ENCODE measurements at regions not wholly inside any gene's neighbourhood (a gene's known extent, or its start where the extent isn't known, plus 50 kb on each side); places are given as distances from the start of the nearest gene placed in this dataset.

GRCh38 chr3:163422671-163423070 is 1655.6 kb downstream of the SI start (continued):
- no peak for TF ChIP-seq MTF1 (CRISPR knock-in tag; IDR thresholded peaks at IDR 0.05; ENCODE audit: borderline replicate concordance)
- TF ChIP-seq XRCC4 (IDR thresholded peaks at IDR 0.05; ENCODE audit: extremely low read depth, insufficient read depth, insufficient read length) = no peak
- TF ChIP-seq NCOA6 (IDR thresholded peaks at IDR 0.05) = no peak
- no peak for TF ChIP-seq ZNF584 (CRISPR knock-in tag; IDR thresholded peaks at IDR 0.05; ENCODE audit: low read depth)
- TF ChIP-seq DNMT1 (IDR thresholded peaks at IDR 0.05) = no peak
- TF ChIP-seq HES1 (IDR thresholded peaks at IDR 0.05; ENCODE audit: low read depth) = no peak
- no peak for TF ChIP-seq ZNF124 (CRISPR knock-in tag; IDR thresholded peaks at IDR 0.05)

- POLR2A ChIA-PET = interaction anchor here (0.9 kb wide), 1 partner anchor 12 kb away, joined by 3 read pairs; no protein-coding TSS in a partner anchor
- H3K4me1 ChIP-seq (replicated peaks in 1 of 2; ENCODE audit: control insufficient read depth in 2 of 2, insufficient read depth in 2 of 2, low read length in 2 of 2) = no peaks in the 10 kb centered on the region
- 43% methylated on average over 3 of the region's 3 CpGs for WGBS (ENCODE audit: insufficient coverage, low coverage, missing lambda C conversion rate)
Observed at GRCh38 chr3:163391407-163392181, 1686.7 kb downstream of the SI start.

More at GRCh38 chr3:163391407-163392181, 1686.7 kb downstream of the SI start:
- Histone ChIP-seq H3K27ac (ENCODE audit: extremely low read depth, low read depth, low read length) (no peak overlapping the region), H3K79me2 (ENCODE audit: control insufficient read depth, insufficient read depth, low read length) (no peaks in the 10 kb centered on the region), H3K9me3 (replicated peaks; ENCODE audit: control insufficient read depth, insufficient read depth, low read depth, low read length) (no peaks in the 10 kb centered on the region; the same call in 1 of the 2 replicates), H3K27me3 (ENCODE audit: control insufficient read depth in 2 of 2, insufficient read depth in 2 of 2, low read length in 2 of 2) (no peaks in the 10 kb centered on the region), H3K4me2 (ENCODE audit: insufficient read depth, low read length) (no peak overlapping the region), H4K20me1 (replicated peaks; ENCODE audit: control insufficient read depth, insufficient read depth, low read length) (no peaks in the 10 kb centered on the region), H2AFZ (ENCODE audit: low read depth, low read length) (no peak overlapping the region), H3K9me1 (ENCODE audit: control insufficient read depth, insufficient read depth, low read length) (no peaks in the 10 kb centered on the region), H3K9ac (ENCODE audit: insufficient read depth in 1 of 2, low read depth in 2 of 2, low read length in 2 of 2) (no peak overlapping the region), H3K36me3 (ENCODE audit: control insufficient read depth, insufficient read depth, low read length) (no peaks in the 10 kb centered on the region), H3K4me3 (no peak overlapping the region)
- intact Hi-C loops (cut with micrococcal nuclease) (no loop called here), in situ Hi-C loops (cut with MboI) (no loop called here)
- no TSS peak for BruUV-seq (replicated peaks)
- no peak for FAIRE-seq
- ATAC-seq = no peak
- CTCF ChIA-PET (ENCODE audit: low intra/inter-chr PET ratio) = no interaction called here
- DNase-seq (ENCODE audit: extremely low read depth in 1 of 4, low spot score in 3 of 4) = no peak
- TF ChIP-seq PCBP1 (IDR thresholded peaks at IDR 0.05; ENCODE audit: low read depth, low read length, poor library complexity, severe bottlenecking) (no peak), ZNF217 (CRISPR knock-in tag; IDR thresholded peaks at IDR 0.05) (no peak), ZNF592 (IDR thresholded peaks at IDR 0.05) (no peak), CREB5 (CRISPR knock-in tag; IDR thresholded peaks at IDR 0.05) (no peak), RHOXF2B (CRISPR knock-in tag; conservative IDR thresholded peaks at IDR 0.05) (no peak), ARID3A (IDR thresholded peaks at IDR 0.05; ENCODE audit: borderline replicate concordance, low read depth, low read length) (no peak)
